Calu3 (cell line): ENCODE measurements at regions not wholly inside any gene's neighbourhood (a gene's known extent, or its start where the extent isn't known, plus 50 kb on each side); places are given as distances from the start of the nearest gene placed in this dataset.

Experiments used
- BruUV-seq: library from RNA; stranded (reverse); fragments of 400-500 nt; replicated peaks from 2 replicates; lab custom pipeline; 2021; lab: Mats Ljungman, UMichigan
- CTCF ChIA-PET: fragments of 300-600 bp; sonication (Branson Sonifier 250); formaldehyde crosslinking; loops from one replicate; lab custom pipeline; 2022; ENCODE audit warnings: antibody characterized with exemption; lab: Charles Lee
- DNase-seq: peaks from one replicate; pipeline ENCODE4 v3.0.0; 2022
- H3K27ac Mint-ChIP-seq: one replicate; pipeline ENCODE4 v1.8.0; 2022; ENCODE audit warnings: mixed read lengths; ENCODE audit not compliant: unreplicated experiment
- H3K27me3 Mint-ChIP-seq: one replicate; pipeline ENCODE4 v1.8.0; 2022; ENCODE audit warnings: mixed read lengths; ENCODE audit not compliant: unreplicated experiment
- H3K36me3 Mint-ChIP-seq: one replicate; pipeline ENCODE4 v1.8.0; 2022; ENCODE audit warnings: mild to moderate bottlenecking, moderate library complexity, mixed read lengths; ENCODE audit not compliant: insufficient read depth, unreplicated experiment
- H3K4me1 Mint-ChIP-seq: one replicate; pipeline ENCODE4 v1.8.0; 2022; ENCODE audit warnings: mild to moderate bottlenecking, low read depth, mixed read lengths; ENCODE audit not compliant: unreplicated experiment
- H3K4me3 Mint-ChIP-seq: one replicate; pipeline ENCODE4 v1.8.0; 2022; ENCODE audit warnings: mild to moderate bottlenecking, low read depth, moderate library complexity, mixed read lengths; ENCODE audit not compliant: unreplicated experiment
- H3K9me3 Mint-ChIP-seq: one replicate; pipeline ENCODE4 v1.8.0; 2022; ENCODE audit warnings: low read depth, mixed read lengths; ENCODE audit not compliant: unreplicated experiment
- CTCF ChIP-seq: fragments of 200-600 bp; IDR thresholded peaks from one replicate; pipeline ENCODE4 v1.8.0; 2022; ENCODE audit warnings: antibody characterized with exemption; ENCODE audit not compliant: unreplicated experiment
- intact Hi-C: fragments of 100-400 bp; cut with micrococcal nuclease; formaldehyde crosslinking; loops from one replicate; pipeline ENCODE4 v1.10.0; 2022; ENCODE audit not compliant: unreplicated experiment

- no TSS peak for BruUV-seq
- CTCF ChIA-PET: no interaction called here
- Mint-ChIP-seq H3K36me3 (no peaks in the 10 kb centered on the region), H3K27me3 (no peaks in the 10 kb centered on the region), H3K27ac (no peak overlapping the region), H3K9me3 (no peaks in the 10 kb centered on the region), H3K4me1 (no peaks in the 10 kb centered on the region), H3K4me3 (no peak overlapping the region)
- TF ChIP-seq CTCF: no peak
- intact Hi-C loops: no loop called here
- DNase-seq: no peak
These were observed 2364.3 kb upstream of the ACO1 start for GRCh38 chr9:30020161-30020560.

GRCh38 chr9:30035761-30036160 is 2348.7 kb upstream of the ACO1 start:
- H3K27me3 Mint-ChIP-seq: no peaks in the 10 kb centered on the region
- H3K9me3 Mint-ChIP-seq: no peaks in the 10 kb centered on the region
- no peak overlapping the region for H3K27ac Mint-ChIP-seq
- H3K4me3 Mint-ChIP-seq: no peak overlapping the region
- no TSS peak for BruUV-seq
- no peaks in the 10 kb centered on the region for H3K36me3 Mint-ChIP-seq
- no peak for TF ChIP-seq CTCF
- DNase-seq: no peak
- no peaks in the 10 kb centered on the region for H3K4me1 Mint-ChIP-seq
- intact Hi-C loops: no loop called here
- CTCF ChIA-PET: no interaction called here

- no peak for TF ChIP-seq CTCF
- CTCF ChIA-PET: no interaction called here
- H3K9me3 Mint-ChIP-seq: no peaks in the 10 kb centered on the region
- no peaks in the 10 kb centered on the region for H3K36me3 Mint-ChIP-seq
- no peaks in the 10 kb centered on the region for H3K4me1 Mint-ChIP-seq
- no peak overlapping the region for H3K27ac Mint-ChIP-seq
- intact Hi-C loops: no loop called here
- no peak overlapping the region for H3K4me3 Mint-ChIP-seq
- no peaks in the 10 kb centered on the region for H3K27me3 Mint-ChIP-seq
- no TSS peak for BruUV-seq
- DNase-seq: no peak
These were observed 2347.9 kb upstream of the ACO1 start for GRCh38 chr9:30036558-30036957.

GRCh38 chr9:30039712-30040111 is 2344.7 kb upstream of the ACO1 start:
- Mint-ChIP-seq H3K36me3 (no peaks in the 10 kb centered on the region), H3K4me3 (no peak overlapping the region), H3K9me3 (no peaks in the 10 kb centered on the region), H3K27ac (no peak overlapping the region), H3K27me3 (no peaks in the 10 kb centered on the region), H3K4me1 (no peaks in the 10 kb centered on the region)
- no peak for TF ChIP-seq CTCF
- CTCF ChIA-PET: no interaction called here
- intact Hi-C loops: no loop called here
- no peak for DNase-seq
- no TSS peak for BruUV-seq

- Mint-ChIP-seq H3K9me3 (no peaks in the 10 kb centered on the region), H3K27me3 (no peaks in the 10 kb centered on the region), H3K27ac (no peak overlapping the region), H3K4me1 (no peaks in the 10 kb centered on the region), H3K4me3 (no peak overlapping the region), H3K36me3 (no peaks in the 10 kb centered on the region)
- CTCF ChIA-PET: no interaction called here
- intact Hi-C loops: no loop called here
- DNase-seq: no peak
- no TSS peak for BruUV-seq
- no peak for TF ChIP-seq CTCF
These were observed 2336.0 kb upstream of the ACO1 start for GRCh38 chr9:30048396-30048795.
